Esophagus squamous epithelium (tissue), 4 donors: ENCODE measurements at regions not wholly inside any gene's neighbourhood (a gene's known extent, or its start where the extent isn't known, plus 50 kb on each side); places are given as distances from the start of the nearest gene placed in this dataset.

Source experiments
- POLR2A ChIP-seq, 4 donors: fragments of 450-650 bp; IDR thresholded peaks; one replicate each; pipeline ENCODE4 v1.6.1; 2017; ENCODE audit warnings: antibody characterized with exemption in 4 of 4, mild to moderate bottlenecking in 4 of 4, moderate library complexity in 3 of 4
- TF ChIP-seq, protein P1 (sequence below), 6 experiments: fragments of 450-650 bp in 4 of 6; fragments of 200-600 bp in 2 of 6; sonication (generic) in 2 of 6; IDR thresholded peaks; one replicate each; pipeline ENCODE4 v1.5.1; 2016 to 2019; ENCODE audit warnings: antibody characterized with exemption in 6 of 6, mild to moderate bottlenecking in 4 of 6, moderate library complexity in 4 of 6

GRCh38 chr7:19944363-19945120 lies 171.1 kb upstream of the TMEM196 start:
- TF ChIP-seq, protein P1, sequence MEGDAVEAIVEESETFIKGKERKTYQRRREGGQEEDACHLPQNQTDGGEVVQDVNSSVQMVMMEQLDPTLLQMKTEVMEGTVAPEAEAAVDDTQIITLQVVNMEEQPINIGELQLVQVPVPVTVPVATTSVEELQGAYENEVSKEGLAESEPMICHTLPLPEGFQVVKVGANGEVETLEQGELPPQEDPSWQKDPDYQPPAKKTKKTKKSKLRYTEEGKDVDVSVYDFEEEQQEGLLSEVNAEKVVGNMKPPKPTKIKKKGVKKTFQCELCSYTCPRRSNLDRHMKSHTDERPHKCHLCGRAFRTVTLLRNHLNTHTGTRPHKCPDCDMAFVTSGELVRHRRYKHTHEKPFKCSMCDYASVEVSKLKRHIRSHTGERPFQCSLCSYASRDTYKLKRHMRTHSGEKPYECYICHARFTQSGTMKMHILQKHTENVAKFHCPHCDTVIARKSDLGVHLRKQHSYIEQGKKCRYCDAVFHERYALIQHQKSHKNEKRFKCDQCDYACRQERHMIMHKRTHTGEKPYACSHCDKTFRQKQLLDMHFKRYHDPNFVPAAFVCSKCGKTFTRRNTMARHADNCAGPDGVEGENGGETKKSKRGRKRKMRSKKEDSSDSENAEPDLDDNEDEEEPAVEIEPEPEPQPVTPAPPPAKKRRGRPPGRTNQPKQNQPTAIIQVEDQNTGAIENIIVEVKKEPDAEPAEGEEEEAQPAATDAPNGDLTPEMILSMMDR (IDR thresholded peaks at IDR 0.05), result no peak
- TF ChIP-seq POLR2A (IDR thresholded peaks at IDR 0.05), result no peak
